ENCODE measurements at regions not wholly inside any gene's neighbourhood (a gene's known extent, or its start where the extent isn't known, plus 50 kb on each side); places are given as distances from the start of the nearest gene placed in this dataset.
"Not testable (repeated sequence)": the region's sequence is repeated elsewhere in the genome, so short reads cannot be mapped to it uniquely, and the experiment has no call there.

DNA sequence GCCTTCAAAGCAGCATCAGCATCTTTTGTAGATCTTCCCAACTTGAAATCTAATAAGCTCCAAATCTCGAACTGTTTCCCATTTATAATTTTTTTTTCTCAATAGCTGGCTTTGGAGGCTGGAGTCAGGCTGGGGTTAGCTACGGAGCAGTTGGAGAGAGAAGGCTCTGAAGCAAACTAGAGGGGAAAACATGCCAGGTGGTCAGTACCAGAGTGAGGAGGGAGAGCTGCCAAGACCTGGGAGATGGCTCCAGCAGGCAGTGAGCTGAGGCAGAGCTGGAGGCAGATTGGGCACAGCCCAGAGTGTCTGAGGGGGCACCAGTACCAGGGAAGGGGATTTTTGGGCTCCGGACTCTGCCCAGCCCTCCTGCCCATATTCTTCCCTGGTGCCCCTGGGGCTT lies 311.2 kb downstream of the RPLP1 start:
- no peak overlapping the region for H3K27ac ChIP-seq (ENCODE audit: low read length)
- no peak overlapping the region for H3K4me3 ChIP-seq (ENCODE audit: low read length)
- DNase-seq: no peak
- WGBS (ENCODE audit: insufficient coverage): 71% methylated on average over 1 of the region's 3 CpGs
- H3K27me3 ChIP-seq (ENCODE audit: control insufficient read depth, insufficient read depth, low read length): peaks cover 3% of the 10 kb centered on the region
- no peaks in the 10 kb centered on the region for H3K36me3 ChIP-seq (ENCODE audit: control insufficient read depth, insufficient read depth, low read length)
- H3K4me1 ChIP-seq (ENCODE audit: control insufficient read depth, insufficient read depth, low read length): peaks cover 2% of the 10 kb centered on the region
- no peaks in the 10 kb centered on the region for H3K9me3 ChIP-seq (replicated peaks; ENCODE audit: control insufficient read depth, low read depth, low read length)

DNA sequence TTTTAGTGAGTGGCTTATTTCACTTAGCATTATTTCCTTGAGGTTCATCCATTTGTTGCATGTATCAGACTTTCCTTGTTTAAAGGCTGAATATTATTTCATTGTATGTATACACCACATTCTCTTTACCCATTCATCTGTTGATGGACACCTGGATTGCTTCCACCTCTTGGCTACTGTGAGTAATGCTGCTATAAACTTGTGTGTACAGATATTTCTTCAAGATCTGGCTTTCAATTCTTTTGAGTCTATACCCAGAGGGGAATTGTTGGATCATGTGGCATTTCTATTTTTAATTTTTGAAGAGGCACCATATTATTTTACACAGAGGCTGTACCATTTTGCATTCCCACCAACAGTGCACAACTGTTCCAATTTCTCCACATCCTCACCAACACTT lies 313.5 kb downstream of the RPLP1 start:
- H3K9me3 ChIP-seq (replicated peaks; ENCODE audit: control insufficient read depth, low read depth, low read length): no peaks in the 10 kb centered on the region
- H3K36me3 ChIP-seq (ENCODE audit: control insufficient read depth, insufficient read depth, low read length): no peaks in the 10 kb centered on the region
- peaks cover 2% of the 10 kb centered on the region for H3K27me3 ChIP-seq (ENCODE audit: control insufficient read depth, insufficient read depth, low read length)
- no peak for DNase-seq
- no peak overlapping the region for H3K4me3 ChIP-seq (ENCODE audit: low read length)
- H3K27ac ChIP-seq (ENCODE audit: low read length): no peak overlapping the region
- H3K4me1 ChIP-seq (ENCODE audit: control insufficient read depth, insufficient read depth, low read length): peaks cover 2% of the 10 kb centered on the region

DNA sequence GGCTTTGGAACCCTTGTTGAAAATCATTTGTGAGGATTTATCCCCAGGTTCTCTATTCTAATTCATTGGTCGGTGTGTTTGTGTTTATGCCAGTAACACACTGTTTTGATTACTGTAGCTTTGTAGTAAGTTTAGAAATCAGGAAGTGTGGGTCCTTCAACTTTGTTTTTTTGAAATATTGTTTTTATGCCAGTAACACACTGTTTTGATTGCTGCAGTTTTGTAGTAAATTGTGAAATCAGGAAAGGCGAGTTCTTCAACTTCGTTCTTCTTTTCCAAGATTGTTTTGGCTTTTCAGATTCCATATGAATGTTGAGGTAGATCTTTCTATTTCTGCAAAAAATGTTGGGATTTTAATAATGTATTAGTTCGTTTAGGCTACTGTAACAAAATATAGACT lies 314.6 kb downstream of the RPLP1 start:
- Histone ChIP-seq H3K4me1 (ENCODE audit: control insufficient read depth, insufficient read depth, low read length) (peaks cover 2% of the 10 kb centered on the region), H3K27ac (ENCODE audit: low read length) (no peak overlapping the region), H3K27me3 (ENCODE audit: control insufficient read depth, insufficient read depth, low read length) (peaks cover 2% of the 10 kb centered on the region), H3K4me3 (ENCODE audit: low read length) (no peak overlapping the region), H3K9me3 (replicated peaks; ENCODE audit: control insufficient read depth, low read depth, low read length) (no peaks in the 10 kb centered on the region), H3K36me3 (ENCODE audit: control insufficient read depth, insufficient read depth, low read length) (no peaks in the 10 kb centered on the region)
- no peak for DNase-seq
- WGBS (ENCODE audit: insufficient coverage): no CpG with 5 or more reads among the region's 4 CpGs

DNA sequence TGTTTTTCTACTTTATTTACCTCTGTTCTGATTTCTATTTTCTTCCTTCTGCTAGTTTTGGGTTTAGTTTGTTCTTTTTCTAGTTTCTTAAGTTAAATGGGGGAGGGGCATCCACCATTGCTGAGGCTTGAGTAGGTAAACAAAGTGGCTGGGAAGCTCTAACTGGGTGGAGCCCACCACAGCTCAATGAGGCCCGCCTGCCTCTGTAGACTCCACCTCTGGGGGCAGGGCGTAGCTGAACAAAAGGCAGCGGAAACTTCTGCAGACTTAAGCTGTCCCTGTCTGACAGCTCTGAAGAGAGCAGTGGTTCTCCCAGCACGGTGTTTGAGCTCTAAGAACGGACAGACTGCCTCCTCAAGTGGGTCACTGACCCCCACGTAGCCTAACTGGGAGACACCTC lies 316.7 kb downstream of the RPLP1 start:
- H3K27ac ChIP-seq (ENCODE audit: low read length); H3K9me3 ChIP-seq (replicated peaks; ENCODE audit: control insufficient read depth, low read depth, low read length); H3K4me3 ChIP-seq (ENCODE audit: low read length); H3K36me3 ChIP-seq (ENCODE audit: control insufficient read depth, insufficient read depth, low read length); H3K4me1 ChIP-seq (ENCODE audit: control insufficient read depth, insufficient read depth, low read length); DNase-seq; H3K27me3 ChIP-seq (ENCODE audit: control insufficient read depth, insufficient read depth, low read length): not testable (repeated sequence)
- 60% methylated on average over 6 of the region's 6 CpGs for WGBS (ENCODE audit: insufficient coverage)

DNA sequence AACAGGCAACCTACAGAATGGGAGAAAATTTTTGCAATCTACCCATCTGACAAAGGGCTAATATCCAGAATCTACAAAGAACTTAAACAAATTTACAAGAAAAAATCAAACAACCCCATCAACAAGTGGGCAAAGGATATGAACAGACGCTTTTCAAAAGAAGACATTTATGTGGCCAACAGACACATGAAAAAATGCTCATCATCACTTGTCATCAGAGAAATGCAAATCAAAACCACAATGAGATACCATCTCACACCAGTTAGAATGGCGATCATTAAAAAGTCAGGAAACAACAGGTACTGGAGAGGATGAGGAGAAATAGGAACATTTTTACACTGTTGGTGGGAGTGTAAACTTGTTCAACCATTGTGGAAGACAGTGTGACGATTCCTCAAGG lies 321.6 kb downstream of the RPLP1 start:
- H3K36me3 ChIP-seq (ENCODE audit: control insufficient read depth, insufficient read depth, low read length); H3K4me3 ChIP-seq (ENCODE audit: low read length); H3K27ac ChIP-seq (ENCODE audit: low read length); H3K4me1 ChIP-seq (ENCODE audit: control insufficient read depth, insufficient read depth, low read length); H3K27me3 ChIP-seq (ENCODE audit: control insufficient read depth, insufficient read depth, low read length); DNase-seq; H3K9me3 ChIP-seq (replicated peaks; ENCODE audit: control insufficient read depth, low read depth, low read length): not testable (repeated sequence)
- WGBS (ENCODE audit: insufficient coverage): no CpG with 5 or more reads among the region's 3 CpGs

DNA sequence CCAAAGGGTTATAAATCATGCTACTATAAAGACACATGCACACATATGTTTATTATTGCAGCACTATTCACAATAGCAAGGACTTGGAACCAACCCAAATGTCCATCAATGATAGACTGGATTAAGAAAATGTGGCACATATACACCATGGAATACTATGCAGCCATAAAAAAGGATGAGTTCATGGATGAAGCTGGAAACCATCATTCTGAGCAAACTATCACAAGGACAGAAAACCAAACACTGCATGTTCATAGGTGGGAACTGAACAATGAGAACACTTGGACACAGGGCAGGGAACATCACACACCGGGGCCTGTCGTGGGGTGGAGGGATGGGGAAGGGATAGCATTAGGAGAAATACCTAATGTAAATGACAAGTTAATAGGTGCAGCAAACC lies 322.1 kb downstream of the RPLP1 start:
- not testable (repeated sequence) for H3K27me3 ChIP-seq (ENCODE audit: control insufficient read depth, insufficient read depth, low read length)

DNA sequence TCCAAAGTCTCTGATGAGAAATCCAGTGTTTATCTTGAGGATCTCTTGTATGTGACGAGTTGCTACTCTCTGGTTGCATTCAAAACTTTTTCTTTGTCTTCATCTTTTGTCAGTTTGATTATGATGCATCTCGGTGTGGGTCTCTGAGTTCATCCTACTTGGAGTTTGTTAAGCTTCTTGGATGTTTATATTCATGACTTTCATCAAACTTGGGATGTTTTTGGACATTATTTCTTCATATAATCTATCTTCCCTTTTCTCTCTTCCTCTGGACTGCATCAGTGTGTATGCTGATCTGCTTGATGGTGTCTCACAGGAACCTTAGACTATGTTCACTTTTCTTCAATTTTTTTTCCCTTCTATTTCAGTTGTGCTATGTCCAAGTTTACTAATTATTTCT lies 320.4 kb downstream of the TLE3 start:
- WGBS (ENCODE audit: insufficient coverage): no CpG with 5 or more reads among the region's 2 CpGs
- no peaks in the 10 kb centered on the region for H3K36me3 ChIP-seq (ENCODE audit: control insufficient read depth, insufficient read depth, low read length)
- no peaks in the 10 kb centered on the region for H3K9me3 ChIP-seq (replicated peaks; ENCODE audit: control insufficient read depth, low read depth, low read length)
- no peak for DNase-seq
- H3K27ac ChIP-seq (ENCODE audit: low read length): no peak overlapping the region
- H3K27me3 ChIP-seq (ENCODE audit: control insufficient read depth, insufficient read depth, low read length): peaks cover 6% of the 10 kb centered on the region
- peaks cover 3% of the 10 kb centered on the region for H3K4me1 ChIP-seq (ENCODE audit: control insufficient read depth, insufficient read depth, low read length)
- no peak overlapping the region for H3K4me3 ChIP-seq (ENCODE audit: low read length)

More for the DNA sequence above, 322.1 kb downstream of the RPLP1 start:
- not testable (repeated sequence) for H3K27ac ChIP-seq (ENCODE audit: low read length); DNase-seq; H3K4me1 ChIP-seq (ENCODE audit: control insufficient read depth, insufficient read depth, low read length); H3K36me3 ChIP-seq (ENCODE audit: control insufficient read depth, insufficient read depth, low read length); H3K4me3 ChIP-seq (ENCODE audit: low read length); H3K9me3 ChIP-seq (replicated peaks; ENCODE audit: control insufficient read depth, low read depth, low read length)
- no CpG with 5 or more reads among the region's 2 CpGs for WGBS (ENCODE audit: insufficient coverage)

DNA sequence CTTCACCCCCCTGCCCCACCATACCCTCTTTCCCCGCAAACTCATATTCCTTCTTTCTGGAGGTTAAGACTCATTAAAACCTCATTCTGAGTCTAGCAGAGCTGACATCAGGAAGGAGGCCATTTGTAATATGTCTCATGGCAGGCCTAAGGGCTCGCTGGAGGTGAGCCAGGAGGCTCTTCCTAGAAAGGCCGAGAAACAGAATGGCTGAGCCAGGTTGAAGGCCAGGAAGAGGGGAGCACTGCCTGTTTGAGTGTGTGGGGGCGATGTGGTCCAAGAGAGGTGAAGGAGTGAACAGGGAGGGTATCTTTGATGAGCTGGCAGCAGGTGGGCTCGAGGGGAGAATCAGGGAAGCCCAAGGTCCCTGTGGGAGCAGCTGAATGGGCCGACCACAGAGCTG lies 317.3 kb downstream of the TLE3 start:
- Histone ChIP-seq H3K27ac (ENCODE audit: low read length) (no peak overlapping the region), H3K4me3 (ENCODE audit: low read length) (no peak overlapping the region), H3K36me3 (ENCODE audit: control insufficient read depth, insufficient read depth, low read length) (no peaks in the 10 kb centered on the region), H3K27me3 (ENCODE audit: control insufficient read depth, insufficient read depth, low read length) (peaks cover 6% of the 10 kb centered on the region), H3K4me1 (ENCODE audit: control insufficient read depth, insufficient read depth, low read length) (peaks cover 3% of the 10 kb centered on the region), H3K9me3 (replicated peaks; ENCODE audit: control insufficient read depth, low read depth, low read length) (no peaks in the 10 kb centered on the region)
- peak; percentile 49 for DNase-seq
- WGBS (ENCODE audit: insufficient coverage): 45% methylated on average over 6 of the region's 6 CpGs

DNA sequence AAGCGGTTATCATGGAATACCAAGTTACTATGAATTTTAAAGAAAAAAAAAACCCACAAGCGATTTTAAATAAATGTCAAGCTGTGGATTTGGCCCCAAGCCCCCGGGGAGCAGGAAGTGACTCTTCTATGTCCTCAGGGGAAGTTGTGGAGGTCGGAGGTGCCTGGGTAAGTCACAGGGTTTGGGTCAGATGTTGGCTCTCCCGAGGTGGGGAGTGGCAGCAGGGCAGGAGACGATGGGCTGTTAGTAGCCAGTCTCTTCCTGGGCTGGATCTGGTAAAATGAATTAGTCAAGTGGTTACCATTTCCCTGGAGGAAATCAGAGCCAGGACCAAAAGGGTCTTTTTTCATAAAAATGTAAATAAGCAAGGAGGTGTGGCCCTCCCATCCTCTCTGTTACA lies 316.7 kb downstream of the TLE3 start:
- H3K4me3 ChIP-seq (ENCODE audit: low read length): no peak overlapping the region
- H3K9me3 ChIP-seq (replicated peaks; ENCODE audit: control insufficient read depth, low read depth, low read length): no peaks in the 10 kb centered on the region
- 50% methylated on average over 2 of the region's 6 CpGs for WGBS (ENCODE audit: insufficient coverage)
- peaks cover 3% of the 10 kb centered on the region for H3K4me1 ChIP-seq (ENCODE audit: control insufficient read depth, insufficient read depth, low read length)
- no peak overlapping the region for H3K27ac ChIP-seq (ENCODE audit: low read length)
- H3K36me3 ChIP-seq (ENCODE audit: control insufficient read depth, insufficient read depth, low read length): no peaks in the 10 kb centered on the region
- peaks cover 6% of the 10 kb centered on the region for H3K27me3 ChIP-seq (ENCODE audit: control insufficient read depth, insufficient read depth, low read length)
- no peak for DNase-seq

DNA sequence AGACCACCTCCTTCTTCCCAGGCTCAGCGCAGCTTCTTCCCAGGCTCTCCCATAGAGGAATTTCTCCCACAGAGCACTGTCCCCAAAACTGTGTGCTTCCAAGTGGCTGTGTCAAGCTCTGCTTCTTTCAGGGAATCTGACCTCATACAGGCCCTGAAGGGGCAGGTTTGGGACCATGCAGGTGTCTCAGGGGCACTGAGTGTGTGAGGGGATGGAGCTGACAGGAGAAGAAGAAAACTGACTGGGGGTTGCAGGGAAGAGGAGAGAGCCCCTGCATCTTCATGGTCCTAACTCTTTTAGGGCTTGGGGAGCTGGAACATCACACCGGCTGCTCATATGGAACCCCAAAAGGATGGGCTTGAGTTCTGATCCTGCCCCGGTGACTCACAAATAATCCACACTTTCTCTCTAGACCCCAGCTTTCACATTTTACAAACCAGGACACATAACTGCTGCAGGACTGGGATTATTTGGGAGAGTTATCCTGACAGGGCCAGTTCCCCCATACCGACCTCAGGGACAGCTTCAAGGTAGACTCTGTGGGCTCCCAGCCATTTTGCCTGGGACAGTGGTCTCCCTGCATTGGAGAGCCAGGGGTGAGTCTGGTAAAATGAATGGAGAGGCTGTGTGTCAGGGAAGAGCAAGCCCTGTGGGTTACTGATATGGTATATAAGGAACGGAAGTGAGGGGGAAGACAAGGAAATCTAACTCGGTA lies 316.1 kb downstream of the TLE3 start:
- peaks cover 6% of the 10 kb centered on the region for H3K27me3 ChIP-seq (ENCODE audit: control insufficient read depth, insufficient read depth, low read length)
- no peak overlapping the region for H3K4me3 ChIP-seq (ENCODE audit: low read length)
- no peaks in the 10 kb centered on the region for H3K36me3 ChIP-seq (ENCODE audit: control insufficient read depth, insufficient read depth, low read length)
- peaks cover 3% of the 10 kb centered on the region for H3K4me1 ChIP-seq (ENCODE audit: control insufficient read depth, insufficient read depth, low read length)
- H3K9me3 ChIP-seq (replicated peaks; ENCODE audit: control insufficient read depth, low read depth, low read length): no peaks in the 10 kb centered on the region
- WGBS (ENCODE audit: insufficient coverage): 58% methylated on average over 5 of the region's 6 CpGs
- no peak overlapping the region for H3K27ac ChIP-seq (ENCODE audit: low read length)
- no peak for DNase-seq

DNA sequence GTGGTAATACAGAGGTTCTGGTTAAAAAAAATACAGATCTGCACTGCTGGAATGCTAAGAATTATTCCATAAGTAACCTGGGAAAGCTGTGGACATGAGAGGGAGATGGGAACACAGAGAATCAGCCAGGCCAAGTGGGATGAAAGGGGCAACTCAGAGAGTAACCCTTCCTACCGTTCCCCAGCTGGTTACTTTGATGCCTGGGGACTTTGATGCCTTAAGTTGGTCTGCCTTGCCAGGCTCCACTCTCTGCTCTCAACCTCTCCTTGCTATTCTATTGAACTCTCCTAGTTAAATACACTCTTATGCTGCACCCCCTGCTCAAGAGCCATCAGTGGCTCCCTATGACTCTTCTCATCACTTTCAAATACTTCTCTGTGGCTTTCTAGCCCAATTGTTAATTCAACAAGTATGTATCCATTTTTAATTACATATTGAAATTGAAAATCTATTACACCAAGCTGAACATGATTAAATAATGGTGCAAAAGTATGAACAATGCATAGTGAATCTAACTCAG lies 315.5 kb downstream of the TLE3 start:
- Histone ChIP-seq H3K9me3 (replicated peaks; ENCODE audit: control insufficient read depth, low read depth, low read length) (no peaks in the 10 kb centered on the region), H3K27ac (ENCODE audit: low read length) (no peak overlapping the region), H3K36me3 (ENCODE audit: control insufficient read depth, insufficient read depth, low read length) (no peaks in the 10 kb centered on the region), H3K27me3 (ENCODE audit: control insufficient read depth, insufficient read depth, low read length) (peaks cover 6% of the 10 kb centered on the region), H3K4me3 (ENCODE audit: low read length) (no peak overlapping the region), H3K4me1 (ENCODE audit: control insufficient read depth, insufficient read depth, low read length) (peaks cover 3% of the 10 kb centered on the region)
- no peak for DNase-seq
- WGBS (ENCODE audit: insufficient coverage): 29% methylated on average over 1 of the region's 1 CpG
